WTC11 (cell line): ENCODE measurements at regions not wholly inside any gene's neighbourhood (a gene's known extent, or its start where the extent isn't known, plus 50 kb on each side); places are given as distances from the start of the nearest gene placed in this dataset.

Experiments
- ATAC-seq: fragments of 200-7000 bp; cut with Tn5 transposase; 2 replicates; pipeline ENCODE4 v1.10.0; 2021; ENCODE audit warnings: mild to moderate bottlenecking, moderate library complexity
- CTCF ChIA-PET: fragments of 300-600 bp; sonication (Branson Sonifier 250); formaldehyde crosslinking; loops from one replicate; lab custom pipeline; 2021; ENCODE audit warnings: antibody characterized with exemption; lab: Charles Lee
- POLR2A ChIA-PET: fragments of 350-600 bp; sonication (Branson Sonifier 250); formaldehyde crosslinking; loops from one replicate; lab custom pipeline; 2021; ENCODE audit warnings: antibody characterized with exemption; lab: Charles Lee
- DNase-seq: peaks from one replicate; pipeline ENCODE4 v3.0.0; 2021; ENCODE audit warnings: low spot score
- H3K27ac Mint-ChIP-seq: 2 replicates; pipeline ENCODE4 v1.8.0; 2021; ENCODE audit warnings: mixed read lengths
- H3K27me3 Mint-ChIP-seq: 2 replicates; pipeline ENCODE4 v1.8.0; 2021; ENCODE audit warnings: low read depth, mild to moderate bottlenecking, moderate library complexity, mixed read lengths
- H3K36me3 Mint-ChIP-seq: 2 replicates; pipeline ENCODE4 v1.8.0; 2021; ENCODE audit warnings: mixed read lengths
- H3K4me1 Mint-ChIP-seq: 2 replicates; pipeline ENCODE4 v1.8.0; 2022; ENCODE audit warnings: mixed read lengths
- H3K4me3 Mint-ChIP-seq: 2 replicates; pipeline ENCODE4 v1.8.0; 2021; ENCODE audit warnings: mild to moderate bottlenecking, moderate library complexity, mixed read lengths
- H3K9me3 Mint-ChIP-seq: 2 replicates; pipeline ENCODE4 v1.8.0; 2021; ENCODE audit warnings: mixed read lengths
- ARID4B ChIP-seq: sonication (generic); formaldehyde crosslinking; IDR thresholded peaks from 2 replicates; pipeline ENCODE4 v1.8.0; 2023; ENCODE audit warnings: missing genetic modification reagents, mild to moderate bottlenecking, borderline replicate concordance
- CREB1 ChIP-seq: sonication (generic); formaldehyde crosslinking; IDR thresholded peaks from 2 replicates; pipeline ENCODE4 v1.8.0; 2023; ENCODE audit warnings: mild to moderate bottlenecking, missing genetic modification reagents
- CTCF ChIP-seq: fragments of 200-600 bp; IDR thresholded peaks from 2 replicates; pipeline ENCODE4 v1.8.0; 2022; ENCODE audit warnings: antibody characterized with exemption
- E2F4 ChIP-seq: sonication (generic); formaldehyde crosslinking; IDR thresholded peaks from 2 replicates; pipeline ENCODE4 v1.8.1; 2022; ENCODE audit warnings: low read depth, mild to moderate bottlenecking, moderate library complexity, missing genetic modification reagents, borderline replicate concordance
- E2F5 ChIP-seq: sonication (generic); formaldehyde crosslinking; IDR thresholded peaks from 2 replicates; pipeline ENCODE4 v1.8.1; 2022; ENCODE audit warnings: mild to moderate bottlenecking, moderate library complexity, missing genetic modification reagents
- EMX1 ChIP-seq: fragments of 250-450 bp; sonication (Bioruptor Pico); IDR thresholded peaks from 2 replicates; pipeline ENCODE4 v1.8.0; 2021; ENCODE audit warnings: mild to moderate bottlenecking
- FOXJ3 ChIP-seq: sonication (generic); formaldehyde crosslinking; IDR thresholded peaks from 2 replicates; pipeline ENCODE4 v1.9.0; 2021; ENCODE audit warnings: missing genetic modification reagents, mild to moderate bottlenecking, borderline replicate concordance
- GRHL2 ChIP-seq: fragments of 250-450 bp; sonication (Bioruptor Pico); IDR thresholded peaks from 2 replicates; pipeline ENCODE4 v1.8.0; 2022; ENCODE audit warnings: mild to moderate bottlenecking, moderate library complexity; ENCODE audit not compliant: insufficient replicate concordance, severe bottlenecking
- MAX ChIP-seq: sonication (generic); formaldehyde crosslinking; IDR thresholded peaks from 2 replicates; pipeline ENCODE4 v1.8.0; 2022; ENCODE audit warnings: mild to moderate bottlenecking, missing genetic modification reagents
- MXD4 ChIP-seq: fragments of 250-450 bp; sonication (Bioruptor Pico); IDR thresholded peaks from 2 replicates; pipeline ENCODE4 v1.8.0; 2021; ENCODE audit warnings: mild to moderate bottlenecking, moderate library complexity, borderline replicate concordance
- OVOL2 ChIP-seq: fragments of 250-450 bp; sonication (Bioruptor Pico); IDR thresholded peaks from 2 replicates; pipeline ENCODE4 v1.9.0; 2021; ENCODE audit warnings: mild to moderate bottlenecking, borderline replicate concordance
- SMAD4 ChIP-seq: sonication (generic); formaldehyde crosslinking; IDR thresholded peaks from 2 replicates; pipeline ENCODE4 v1.8.0; 2022; ENCODE audit warnings: mild to moderate bottlenecking, missing genetic modification reagents
- SOX15 ChIP-seq: fragments of 250-450 bp; sonication (Bioruptor Pico); IDR thresholded peaks from 2 replicates; pipeline ENCODE4 v1.9.0; 2021; ENCODE audit warnings: mild to moderate bottlenecking
- USF1 ChIP-seq: sonication (generic); formaldehyde crosslinking; IDR thresholded peaks from 2 replicates; pipeline ENCODE4 v1.8.0; 2022; ENCODE audit warnings: mild to moderate bottlenecking, missing genetic modification reagents
- USF2 ChIP-seq: sonication (generic); formaldehyde crosslinking; IDR thresholded peaks from 2 replicates; pipeline ENCODE4 v1.8.1; 2023; ENCODE audit warnings: mild to moderate bottlenecking, missing genetic modification reagents, moderate library complexity
- ZBTB43 ChIP-seq: sonication (generic); formaldehyde crosslinking; IDR thresholded peaks from 2 replicates; pipeline ENCODE4 v1.8.1; 2023; ENCODE audit warnings: mild to moderate bottlenecking, missing genetic modification reagents
- ZMAT4 ChIP-seq: fragments of 250-450 bp; sonication (Bioruptor Pico); IDR thresholded peaks from 2 replicates; pipeline ENCODE4 v1.9.0; 2021; ENCODE audit warnings: mild to moderate bottlenecking
- ZNF121 ChIP-seq: sonication (generic); formaldehyde crosslinking; IDR thresholded peaks from 2 replicates; pipeline ENCODE4 v1.8.0; 2023; ENCODE audit warnings: missing genetic modification reagents
- ZNF512 ChIP-seq: sonication (generic); formaldehyde crosslinking; IDR thresholded peaks from 2 replicates; pipeline ENCODE4 v1.8.1; 2022; ENCODE audit warnings: missing genetic modification reagents, borderline replicate concordance

- no peak for TF ChIP-seq ARID4B
- TF ChIP-seq, all 79 proteins: peak for 0
These were observed 113.8 kb downstream of the SYF2 start (continued) for GRCh38 chr1:25118546-25118945.

- Mint-ChIP-seq H3K27me3 (no peaks in the 10 kb centered on the region; the same call in 1 of the 2 replicates), H3K4me3 (no peak overlapping the region), H3K27ac (no peak overlapping the region), H3K4me1 (no peaks in the 10 kb centered on the region), H3K9me3 (peaks cover 9% of the 10 kb centered on the region), H3K36me3 (no peaks in the 10 kb centered on the region)
- ATAC-seq (peak; percentile 92), DNase-seq (peak; percentile 70)
- TF ChIP-seq CTCF (peak; percentile 44), CREB1 (no peak), USF1 (CRISPR knock-in tag) (peak; percentile 59; the same call in 1 of the 2 replicates), SOX15 (CRISPR knock-in tag) (no peak), ZBTB43 (CRISPR knock-in tag) (no peak), GRHL2 (CRISPR knock-in tag) (no peak), USF2 (CRISPR knock-in tag) (peak; percentile 45; the same call in 1 of the 2 replicates)
- POLR2A ChIA-PET = no interaction called here
- CTCF ChIA-PET = interaction anchor here (0.5 to 2.2 kb wide), 19 partner anchors 9 to 746 kb away, joined by 3 to 16 read pairs (median 3); no protein-coding TSS in a partner anchor
These were observed 115.0 kb downstream of the SYF2 start for GRCh38 chr1:25117233-25117823.

- Mint-ChIP-seq H3K27me3 (no peaks in the 10 kb centered on the region; the same call in 1 of the 2 replicates), H3K36me3 (no peaks in the 10 kb centered on the region), H3K4me3 (no peak overlapping the region), H3K4me1 (no peaks in the 10 kb centered on the region), H3K27ac (no peak overlapping the region), H3K9me3 (peaks cover 9% of the 10 kb centered on the region)
- CTCF ChIA-PET = interaction anchor here (0.5 to 2.2 kb wide), 17 partner anchors 9 to 746 kb away, joined by 3 to 16 read pairs (median 3); no protein-coding TSS in a partner anchor
- ATAC-seq (no peak), DNase-seq (no peak)
- POLR2A ChIA-PET = no interaction called here
- TF ChIP-seq MAX (CRISPR knock-in tag) (no peak), ZMAT4 (CRISPR knock-in tag) (no peak), E2F4 (CRISPR knock-in tag) (no peak), SMAD4 (CRISPR knock-in tag) (no peak), OVOL2 (CRISPR knock-in tag) (no peak), E2F5 (CRISPR knock-in tag) (no peak), ZNF121 (no peak), ZNF512 (CRISPR knock-in tag) (no peak), EMX1 (CRISPR knock-in tag) (no peak), FOXJ3 (CRISPR knock-in tag) (no peak), MXD4 (CRISPR knock-in tag) (no peak)
These were observed 115.5 kb downstream of the SYF2 start for GRCh38 chr1:25116832-25117231.
